ENCODE measurements at regions not wholly inside any gene's neighbourhood (a gene's known extent, or its start where the extent isn't known, plus 50 kb on each side); places are given as distances from the start of the nearest gene placed in this dataset.

- Mint-ChIP-seq H3K9me3 (ENCODE audit: unreplicated experiment) (peaks cover 6% of the 10 kb centered on the region), H3K27me3 (ENCODE audit: insufficient read depth, unreplicated experiment) (no peaks in the 10 kb centered on the region), H3K36me3 (ENCODE audit: insufficient read depth, unreplicated experiment) (no peaks in the 10 kb centered on the region), H3K4me1 (ENCODE audit: insufficient read depth, unreplicated experiment) (peaks cover 13% of the 10 kb centered on the region), H3K4me3 (ENCODE audit: unreplicated experiment) (no peak overlapping the region), H3K27ac (ENCODE audit: low read depth, unreplicated experiment) (no peak overlapping the region)
- POLR2A ChIA-PET: no interaction called here
- DNase-seq (ENCODE audit: unreplicated experiment): no peak
- intact Hi-C loops (cut with micrococcal nuclease): no loop called here
- BruUV-seq (replicated peaks): no TSS peak
- TF ChIP-seq, protein P1, sequence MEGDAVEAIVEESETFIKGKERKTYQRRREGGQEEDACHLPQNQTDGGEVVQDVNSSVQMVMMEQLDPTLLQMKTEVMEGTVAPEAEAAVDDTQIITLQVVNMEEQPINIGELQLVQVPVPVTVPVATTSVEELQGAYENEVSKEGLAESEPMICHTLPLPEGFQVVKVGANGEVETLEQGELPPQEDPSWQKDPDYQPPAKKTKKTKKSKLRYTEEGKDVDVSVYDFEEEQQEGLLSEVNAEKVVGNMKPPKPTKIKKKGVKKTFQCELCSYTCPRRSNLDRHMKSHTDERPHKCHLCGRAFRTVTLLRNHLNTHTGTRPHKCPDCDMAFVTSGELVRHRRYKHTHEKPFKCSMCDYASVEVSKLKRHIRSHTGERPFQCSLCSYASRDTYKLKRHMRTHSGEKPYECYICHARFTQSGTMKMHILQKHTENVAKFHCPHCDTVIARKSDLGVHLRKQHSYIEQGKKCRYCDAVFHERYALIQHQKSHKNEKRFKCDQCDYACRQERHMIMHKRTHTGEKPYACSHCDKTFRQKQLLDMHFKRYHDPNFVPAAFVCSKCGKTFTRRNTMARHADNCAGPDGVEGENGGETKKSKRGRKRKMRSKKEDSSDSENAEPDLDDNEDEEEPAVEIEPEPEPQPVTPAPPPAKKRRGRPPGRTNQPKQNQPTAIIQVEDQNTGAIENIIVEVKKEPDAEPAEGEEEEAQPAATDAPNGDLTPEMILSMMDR (IDR thresholded peaks at IDR 0.05; ENCODE audit: unreplicated experiment): no peak
- CTCF ChIA-PET: interaction anchor here (0.8 kb wide), 1 partner anchor 40 kb away, joined by 4 read pairs; no protein-coding TSS in a partner anchor
Measured at GRCh38 chr21:27265492-27265891, 298.6 kb upstream of the ADAMTS5 start.

- Mint-ChIP-seq H3K27me3 (ENCODE audit: insufficient read depth, unreplicated experiment) (no peaks in the 10 kb centered on the region), H3K4me1 (ENCODE audit: insufficient read depth, unreplicated experiment) (no peaks in the 10 kb centered on the region), H3K27ac (ENCODE audit: low read depth, unreplicated experiment) (no peak overlapping the region), H3K4me3 (ENCODE audit: unreplicated experiment) (no peak overlapping the region), H3K9me3 (ENCODE audit: unreplicated experiment) (no peaks in the 10 kb centered on the region), H3K36me3 (ENCODE audit: insufficient read depth, unreplicated experiment) (no peaks in the 10 kb centered on the region)
- TF ChIP-seq, protein P1 (IDR thresholded peaks at IDR 0.05; ENCODE audit: unreplicated experiment): no peak
- DNase-seq (ENCODE audit: unreplicated experiment): no peak
- CTCF ChIA-PET: no interaction called here
- intact Hi-C loops (cut with micrococcal nuclease): no loop called here
- POLR2A ChIA-PET: interaction anchor here (0.6 kb wide), 1 partner anchor 36 kb away, joined by 3 read pairs; no protein-coding TSS in a partner anchor
- BruUV-seq (replicated peaks): no TSS peak
Measured at GRCh38 chr21:27261676-27262075, 294.8 kb upstream of the ADAMTS5 start.

DNA sequence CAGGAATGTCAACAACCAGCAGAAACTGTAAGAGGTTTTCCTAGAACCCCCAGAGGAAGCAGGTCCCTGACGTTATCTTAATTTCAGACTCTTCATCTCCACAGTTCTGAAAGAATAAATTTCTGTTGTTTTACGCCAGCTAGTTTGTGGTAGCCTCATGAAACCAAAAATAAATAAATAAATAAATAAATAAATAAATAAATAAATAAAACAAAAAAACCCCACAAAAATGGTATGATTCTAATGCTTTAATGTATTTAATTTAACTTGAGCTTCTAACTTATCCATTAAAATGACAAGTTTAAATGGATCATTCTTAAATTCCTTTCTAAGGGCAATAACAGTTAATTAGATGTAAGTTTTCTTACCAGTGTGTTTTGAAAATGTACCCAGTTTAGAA, 293.8 kb upstream of the ADAMTS5 start:
- H3K27ac Mint-ChIP-seq (ENCODE audit: low read depth, unreplicated experiment): no peak overlapping the region
- no peaks in the 10 kb centered on the region for H3K36me3 Mint-ChIP-seq (ENCODE audit: insufficient read depth, unreplicated experiment)
- no peaks in the 10 kb centered on the region for H3K4me1 Mint-ChIP-seq (ENCODE audit: insufficient read depth, unreplicated experiment)
- no peak for DNase-seq (ENCODE audit: unreplicated experiment)
- BruUV-seq (replicated peaks): no TSS peak
- no peaks in the 10 kb centered on the region for H3K27me3 Mint-ChIP-seq (ENCODE audit: insufficient read depth, unreplicated experiment)
- no peaks in the 10 kb centered on the region for H3K9me3 Mint-ChIP-seq (ENCODE audit: unreplicated experiment)
- POLR2A ChIA-PET: interaction anchor here (0.8 kb wide), 1 partner anchor 9 kb away, joined by 3 read pairs; no protein-coding TSS in a partner anchor
- H3K4me3 Mint-ChIP-seq (ENCODE audit: unreplicated experiment): no peak overlapping the region
- CTCF ChIA-PET: interaction anchor here (0.6 kb wide), 1 partner anchor 66 kb away, joined by 3 read pairs; no protein-coding TSS in a partner anchor
- TF ChIP-seq, protein P1 (IDR thresholded peaks at IDR 0.05; ENCODE audit: unreplicated experiment): no peak
- intact Hi-C loops (cut with micrococcal nuclease): no loop called here

- Mint-ChIP-seq H3K36me3 (ENCODE audit: insufficient read depth, unreplicated experiment) (no peaks in the 10 kb centered on the region), H3K9me3 (ENCODE audit: unreplicated experiment) (no peaks in the 10 kb centered on the region), H3K27ac (ENCODE audit: low read depth, unreplicated experiment) (no peak overlapping the region), H3K4me3 (ENCODE audit: unreplicated experiment) (no peak overlapping the region), H3K27me3 (ENCODE audit: insufficient read depth, unreplicated experiment) (no peaks in the 10 kb centered on the region), H3K4me1 (ENCODE audit: insufficient read depth, unreplicated experiment) (no peaks in the 10 kb centered on the region)
- DNase-seq (ENCODE audit: unreplicated experiment): no peak
- no TSS peak for BruUV-seq (replicated peaks)
- ChIA-PET CTCF (interaction anchor here (0.5 kb wide), 1 partner anchor 11 kb away, joined by 4 read pairs; no protein-coding TSS in a partner anchor), POLR2A (no interaction called here)
- TF ChIP-seq, protein P1 (IDR thresholded peaks at IDR 0.05; ENCODE audit: unreplicated experiment): no peak
- intact Hi-C loops (cut with micrococcal nuclease): no loop called here
Measured at GRCh38 chr21:27258742-27259448, 292.0 kb upstream of the ADAMTS5 start.

Data from MCF 10A (cell line).